D721Med (cell line): ENCODE measurements at regions not wholly inside any gene's neighbourhood (a gene's known extent, or its start where the extent isn't known, plus 50 kb on each side); places are given as distances from the start of the nearest gene placed in this dataset.

Experiments used
- DNase-seq: peaks from one replicate; pipeline ENCODE4 v3.0.0; 2011; ENCODE audit warnings: low spot score; ENCODE audit not compliant: insufficient read length
- FAIRE-seq: peaks from 2 replicates; lab custom pipeline; 2011; peaks lifted over from hg19 to GRCh38; lab: Jason Lieb, UNC
- CTCF ChIP-seq: IDR thresholded peaks from 2 replicates; pipeline ENCODE4 v1.5.1; 2012; ENCODE audit warnings: mild to moderate bottlenecking, control low read depth; ENCODE audit not compliant: insufficient read depth; ENCODE audit errors: missing control alignments

- TF ChIP-seq CTCF: no peak
- DNase-seq: no peak
- no peak for FAIRE-seq
These were observed 108.4 kb upstream of the OTOS start for GRCh38 chr2:240248721-240249422.

- no peak for TF ChIP-seq CTCF
- DNase-seq (no peak), FAIRE-seq (no peak)
These were observed 109.1 kb upstream of the OTOS start for GRCh38 chr2:240249423-240250149.

- no peak for DNase-seq
- TF ChIP-seq CTCF: no peak
- FAIRE-seq: no peak
These were observed 109.9 kb upstream of the OTOS start for GRCh38 chr2:240250150-240250984.

GRCh38 chr2:240250985-240251847 lies 110.8 kb upstream of the OTOS start:
- no peak for FAIRE-seq
- no peak for TF ChIP-seq CTCF
- DNase-seq: no peak

DNA sequence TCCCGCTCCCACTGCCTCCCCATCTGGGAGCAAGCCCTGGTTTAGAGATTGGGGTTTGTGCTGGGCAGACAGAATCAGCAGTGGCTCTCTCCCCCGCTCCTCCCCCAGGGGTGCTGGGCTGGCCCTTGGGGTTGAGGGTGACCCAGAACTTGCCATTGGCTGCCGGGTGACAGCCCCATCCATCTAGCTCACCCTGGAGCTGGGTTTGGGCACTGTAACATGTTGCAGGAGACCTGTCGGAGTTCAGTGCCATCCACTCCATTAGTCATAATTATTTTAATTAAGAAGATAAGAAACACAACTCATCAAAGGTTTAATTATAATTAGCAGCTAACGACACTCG lies 111.4 kb upstream of the OTOS start:
- TF ChIP-seq CTCF: no peak
- FAIRE-seq (no peak), DNase-seq (no peak)

GRCh38 chr2:240252191-240252871 lies 111.9 kb upstream of the OTOS start:
- DNase-seq (no peak), FAIRE-seq (no peak)
- TF ChIP-seq CTCF: no peak
